ENCODE measurements at regions not wholly inside any gene's neighbourhood (a gene's known extent, or its start where the extent isn't known, plus 50 kb on each side); places are given as distances from the start of the nearest gene placed in this dataset.

DNA sequence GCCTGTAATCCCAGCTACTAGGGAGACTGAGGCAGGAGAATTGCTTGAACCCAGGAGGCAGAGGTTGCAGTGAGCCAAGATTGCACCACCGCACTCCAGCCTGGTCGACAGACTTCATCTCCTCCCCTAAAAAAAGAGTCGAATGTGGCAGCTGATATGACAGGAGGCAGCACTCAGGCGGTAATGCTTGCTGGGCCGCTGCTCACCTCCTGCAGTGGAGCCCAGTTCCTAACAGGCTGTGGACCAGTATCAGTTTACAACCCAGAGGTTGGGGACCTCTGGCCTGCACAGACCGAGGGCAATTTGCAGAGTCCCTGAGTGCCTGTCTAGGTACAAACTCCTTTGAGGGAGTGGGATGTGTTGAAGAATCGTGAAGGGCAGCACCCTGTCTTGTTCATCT, 136.2 kb downstream of the SMAD6 start:
- TF ChIP-seq, protein P1, sequence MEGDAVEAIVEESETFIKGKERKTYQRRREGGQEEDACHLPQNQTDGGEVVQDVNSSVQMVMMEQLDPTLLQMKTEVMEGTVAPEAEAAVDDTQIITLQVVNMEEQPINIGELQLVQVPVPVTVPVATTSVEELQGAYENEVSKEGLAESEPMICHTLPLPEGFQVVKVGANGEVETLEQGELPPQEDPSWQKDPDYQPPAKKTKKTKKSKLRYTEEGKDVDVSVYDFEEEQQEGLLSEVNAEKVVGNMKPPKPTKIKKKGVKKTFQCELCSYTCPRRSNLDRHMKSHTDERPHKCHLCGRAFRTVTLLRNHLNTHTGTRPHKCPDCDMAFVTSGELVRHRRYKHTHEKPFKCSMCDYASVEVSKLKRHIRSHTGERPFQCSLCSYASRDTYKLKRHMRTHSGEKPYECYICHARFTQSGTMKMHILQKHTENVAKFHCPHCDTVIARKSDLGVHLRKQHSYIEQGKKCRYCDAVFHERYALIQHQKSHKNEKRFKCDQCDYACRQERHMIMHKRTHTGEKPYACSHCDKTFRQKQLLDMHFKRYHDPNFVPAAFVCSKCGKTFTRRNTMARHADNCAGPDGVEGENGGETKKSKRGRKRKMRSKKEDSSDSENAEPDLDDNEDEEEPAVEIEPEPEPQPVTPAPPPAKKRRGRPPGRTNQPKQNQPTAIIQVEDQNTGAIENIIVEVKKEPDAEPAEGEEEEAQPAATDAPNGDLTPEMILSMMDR (conservative IDR thresholded peaks at IDR 0.05; ENCODE audit: low read length): no peak
- TF ChIP-seq EZH2phosphoT487 (IDR thresholded peaks at IDR 0.05; ENCODE audit: borderline replicate concordance): no peak
